ENCODE measurements at regions not wholly inside any gene's neighbourhood (a gene's known extent, or its start where the extent isn't known, plus 50 kb on each side); places are given as distances from the start of the nearest gene placed in this dataset.

- DNase-seq (ENCODE audit: extremely low spot score, unreplicated experiment), result no peak
- Mint-ChIP-seq H3K4me1 (ENCODE audit: unreplicated experiment) (peaks cover 4% of the 10 kb centered on the region), H3K27me3 (ENCODE audit: unreplicated experiment) (no peaks in the 10 kb centered on the region), H3K4me3 (ENCODE audit: unreplicated experiment) (no peak overlapping the region), H3K27ac (ENCODE audit: unreplicated experiment) (no peak overlapping the region), H3K9me3 (ENCODE audit: unreplicated experiment) (no peaks in the 10 kb centered on the region), H3K36me3 (ENCODE audit: unreplicated experiment) (no peaks in the 10 kb centered on the region)
- TF ChIP-seq CTCF (IDR thresholded peaks at IDR 0.05), result no peak
Measured at GRCh38 chr6:164099269-164099865, 684.8 kb downstream of the QKI start.

- no peak for TF ChIP-seq CTCF (IDR thresholded peaks at IDR 0.05)
- DNase-seq (ENCODE audit: extremely low spot score, unreplicated experiment), result no peak
- no peaks in the 10 kb centered on the region for H3K27me3 Mint-ChIP-seq (ENCODE audit: unreplicated experiment)
- H3K9me3 Mint-ChIP-seq (ENCODE audit: unreplicated experiment), result no peaks in the 10 kb centered on the region
- no peak overlapping the region for H3K27ac Mint-ChIP-seq (ENCODE audit: unreplicated experiment)
- H3K4me3 Mint-ChIP-seq (ENCODE audit: unreplicated experiment), result no peak overlapping the region
- H3K36me3 Mint-ChIP-seq (ENCODE audit: unreplicated experiment), result no peaks in the 10 kb centered on the region
- H3K4me1 Mint-ChIP-seq (ENCODE audit: unreplicated experiment), result peaks cover 4% of the 10 kb centered on the region
Measured at GRCh38 chr6:164098857-164099267, 684.3 kb downstream of the QKI start.

GRCh38 chr6:164097551-164098398 is 683.3 kb downstream of the QKI start:
- no peaks in the 10 kb centered on the region for H3K27me3 Mint-ChIP-seq (ENCODE audit: unreplicated experiment)
- H3K36me3 Mint-ChIP-seq (ENCODE audit: unreplicated experiment), result no peaks in the 10 kb centered on the region
- DNase-seq (ENCODE audit: extremely low spot score, unreplicated experiment), result no peak
- peaks cover 4% of the 10 kb centered on the region for H3K4me1 Mint-ChIP-seq (ENCODE audit: unreplicated experiment)
- no peak overlapping the region for H3K4me3 Mint-ChIP-seq (ENCODE audit: unreplicated experiment)
- H3K27ac Mint-ChIP-seq (ENCODE audit: unreplicated experiment), result no peak overlapping the region
- no peaks in the 10 kb centered on the region for H3K9me3 Mint-ChIP-seq (ENCODE audit: unreplicated experiment)
- peak; percentile 26 for TF ChIP-seq CTCF (IDR thresholded peaks at IDR 0.05)

- no peak for TF ChIP-seq CTCF (IDR thresholded peaks at IDR 0.05)
- no peak overlapping the region for H3K27ac Mint-ChIP-seq (ENCODE audit: unreplicated experiment)
- no peaks in the 10 kb centered on the region for H3K27me3 Mint-ChIP-seq (ENCODE audit: unreplicated experiment)
- H3K36me3 Mint-ChIP-seq (ENCODE audit: unreplicated experiment), result no peaks in the 10 kb centered on the region
- H3K4me3 Mint-ChIP-seq (ENCODE audit: unreplicated experiment), result no peak overlapping the region
- H3K4me1 Mint-ChIP-seq (ENCODE audit: unreplicated experiment), result peaks cover 4% of the 10 kb centered on the region
- no peak for DNase-seq (ENCODE audit: extremely low spot score, unreplicated experiment)
- no peaks in the 10 kb centered on the region for H3K9me3 Mint-ChIP-seq (ENCODE audit: unreplicated experiment)
Measured at GRCh38 chr6:164097056-164097455, 682.5 kb downstream of the QKI start.

GRCh38 chr6:164095056-164095455 is 680.5 kb downstream of the QKI start:
- Mint-ChIP-seq H3K36me3 (ENCODE audit: unreplicated experiment) (no peaks in the 10 kb centered on the region), H3K27me3 (ENCODE audit: unreplicated experiment) (no peaks in the 10 kb centered on the region), H3K4me1 (ENCODE audit: unreplicated experiment) (peaks cover 4% of the 10 kb centered on the region), H3K4me3 (ENCODE audit: unreplicated experiment) (no peak overlapping the region), H3K27ac (ENCODE audit: unreplicated experiment) (no peak overlapping the region), H3K9me3 (ENCODE audit: unreplicated experiment) (no peaks in the 10 kb centered on the region)
- TF ChIP-seq CTCF (IDR thresholded peaks at IDR 0.05), result no peak
- no peak for DNase-seq (ENCODE audit: extremely low spot score, unreplicated experiment)
